ENCODE measurements at regions not wholly inside any gene's neighbourhood (a gene's known extent, or its start where the extent isn't known, plus 50 kb on each side); places are given as distances from the start of the nearest gene placed in this dataset.

DNA sequence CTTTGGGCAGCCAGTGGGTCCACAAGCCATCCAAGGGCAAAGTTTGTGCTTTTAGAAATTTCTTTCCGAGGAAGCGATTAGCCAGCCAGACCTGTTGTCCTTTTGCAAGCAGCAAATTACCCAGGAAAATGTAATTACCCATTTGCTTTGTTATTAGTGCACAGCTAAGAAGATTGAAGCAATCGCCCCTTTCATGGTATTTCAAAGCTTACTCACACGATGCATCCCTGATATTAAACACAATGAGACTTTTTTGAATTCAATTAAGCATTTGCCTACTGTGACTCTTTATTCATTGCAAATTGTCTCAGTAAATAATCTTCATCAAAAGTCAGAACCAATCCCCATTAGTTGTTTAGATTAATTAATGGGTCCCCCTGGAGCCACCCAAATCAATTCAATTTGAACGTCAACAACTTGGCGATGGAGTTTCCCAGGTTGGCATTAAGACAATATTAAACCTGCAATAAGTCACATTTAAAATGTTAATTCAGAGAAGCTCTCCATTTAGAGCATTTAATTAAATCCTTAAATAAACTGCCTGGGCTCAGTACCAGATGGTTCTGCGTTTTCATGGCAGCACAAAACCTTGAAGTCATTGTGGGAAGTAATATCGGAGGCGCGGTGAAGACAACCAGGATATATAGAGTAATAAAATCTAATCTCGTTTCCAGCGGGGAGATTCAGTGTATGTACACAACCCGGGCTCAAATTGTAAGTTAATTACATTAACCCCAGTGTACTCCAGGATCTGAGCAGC lies 366.2 kb upstream of the TNRC6C start:
- Histone ChIP-seq H3K23ac (ENCODE audit: insufficient read length) (no peak overlapping the region), H3K9ac (replicated peaks in 1 of 4; ENCODE audit: extremely low read depth in 1 of 4, low read depth in 3 of 4, low read length in 3 of 4) (no peak overlapping the region), H3K27ac (ENCODE audit: low read depth, low read length) (no peak overlapping the region), H4K8ac (ENCODE audit: extremely low read depth, insufficient read depth, low read length) (no peak overlapping the region), H3K27me3 (replicated peaks in 1 of 4; ENCODE audit: control insufficient read depth in 3 of 4, extremely low read depth in 1 of 4, insufficient read depth in 3 of 4, low read length in 3 of 4) (no peaks in the 10 kb centered on the region), H3K4me3 (ENCODE audit: extremely low read depth in 1 of 4, insufficient read depth in 2 of 4, low read depth in 3 of 4, low read length in 4 of 4) (no peak overlapping the region), H3K4me2 (ENCODE audit: insufficient read depth in 1 of 2, low read depth in 2 of 2, low read length in 2 of 2) (no peak overlapping the region), H3K4me1 (replicated peaks in 1 of 4; ENCODE audit: control insufficient read depth in 3 of 4, insufficient read depth in 4 of 4, low read length in 3 of 4) (no peaks in the 10 kb centered on the region; a peak in 1 of 7 replicates), H3K9me3 (ENCODE audit: insufficient read depth in 2 of 2, low read depth in 1 of 2, low read length in 1 of 2) (no peaks in the 10 kb centered on the region), H2BK20ac (ENCODE audit: low read length) (no peak overlapping the region), H2BK15ac (ENCODE audit: low read length) (no peak overlapping the region), H2BK120ac (replicated peaks; ENCODE audit: low read depth, low read length) (no peak overlapping the region), H2AK5ac (ENCODE audit: low read depth, low read length) (no peak overlapping the region), H4K5ac (ENCODE audit: insufficient read length, low read depth, low read length) (no peak overlapping the region), H2AFZ (ENCODE audit: low read length) (no peak overlapping the region), H3K23me2 (ENCODE audit: low read depth, low read length) (no peaks in the 10 kb centered on the region), H2BK12ac (ENCODE audit: low read depth, low read length) (no peak overlapping the region), H4K91ac (replicated peaks; ENCODE audit: insufficient read length, low read length) (no peak overlapping the region), H3K14ac (ENCODE audit: insufficient read length) (no peak overlapping the region), H2BK5ac (ENCODE audit: low read depth, low read length) (no peak overlapping the region), H3K36me3 (ENCODE audit: control insufficient read depth in 2 of 4, insufficient read depth in 4 of 4, low read length in 3 of 4) (no peaks in the 10 kb centered on the region), H4K20me1 (replicated peaks in 1 of 2; ENCODE audit: control insufficient read depth in 1 of 2, insufficient read depth in 2 of 2, low read length in 2 of 2) (no peaks in the 10 kb centered on the region), H3K4ac (replicated peaks; ENCODE audit: insufficient read length, low read depth, low read length) (no peak overlapping the region), H3K56ac (replicated peaks; ENCODE audit: insufficient read length, low read depth, low read length) (no peak overlapping the region), H3K79me1 (ENCODE audit: low read depth, low read length) (no peaks in the 10 kb centered on the region), H3K18ac (ENCODE audit: extremely low read depth, low read length) (no peak overlapping the region), H3K79me2 (ENCODE audit: control insufficient read depth in 1 of 2, insufficient read depth in 2 of 2, low read length in 2 of 2) (no peaks in the 10 kb centered on the region)
- POLR2A ChIA-PET (ENCODE audit: partially characterized antibody) = no interaction called here
- 91% methylated on average over 13 of the region's 13 CpGs; no CpG with 5 or more reads in 1 of the 2 experiments for WGBS, 2 experiments (ENCODE audit: extremely low coverage in 1 of 2, insufficient coverage in 1 of 2, insufficient read length in 1 of 2, insufficient replicate concordance in 2 of 2, low coverage in 1 of 2, low lambda C conversion rate in 2 of 2, missing lambda C conversion rate in 1 of 2)
- CTCF ChIA-PET (ENCODE audit: partially characterized antibody) = interaction anchor here (0.7 to 1.9 kb wide), 2 partner anchors 91 to 149 kb away, joined by 4 read pairs; no protein-coding TSS in a partner anchor
- no peak for FAIRE-seq
- no peak for DNase-seq (ENCODE audit: low read depth in 1 of 2, low spot score in 2 of 2)
- TF ChIP-seq EZH2 (IDR thresholded peaks at IDR 0.05; ENCODE audit: low read depth, low read length, severe bottlenecking) = no peak
- TF ChIP-seq, protein P1, sequence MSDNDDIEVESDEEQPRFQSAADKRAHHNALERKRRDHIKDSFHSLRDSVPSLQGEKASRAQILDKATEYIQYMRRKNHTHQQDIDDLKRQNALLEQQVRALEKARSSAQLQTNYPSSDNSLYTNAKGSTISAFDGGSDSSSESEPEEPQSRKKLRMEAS (IDR thresholded peaks at IDR 0.05) = no peak
- no peak for TF ChIP-seq TAF7 (optimal IDR thresholded peaks at IDR 0.05; ENCODE audit: borderline replicate concordance, low read depth, low read length)
- TF ChIP-seq SP2 (IDR thresholded peaks at IDR 0.05; ENCODE audit: low read length) = no peak
- no peak for TF ChIP-seq RNF2 (IDR thresholded peaks at IDR 0.05; ENCODE audit: borderline replicate concordance, low read depth, low read length, missing control alignments, poor library complexity, severe bottlenecking)
- no peak for TF ChIP-seq CEBPB (IDR thresholded peaks at IDR 0.05; ENCODE audit: low read depth, low read length)
- TF ChIP-seq SIN3A (conservative IDR thresholded peaks at IDR 0.05 in 1 of 2, IDR thresholded peaks at IDR 0.05 in 1 of 2; ENCODE audit: low read depth in 1 of 2, low read length in 2 of 2) = no peak
- no peak for TF ChIP-seq JUN (IDR thresholded peaks at IDR 0.05; ENCODE audit: low read depth, low read length)
- TF ChIP-seq EP300 (IDR thresholded peaks at IDR 0.05; ENCODE audit: borderline replicate concordance in 1 of 2, low read depth in 2 of 2, low read length in 2 of 2) = no peak
- TF ChIP-seq YY1 (IDR thresholded peaks at IDR 0.05; ENCODE audit: low read depth, low read length) = no peak
- TF ChIP-seq SRF (IDR thresholded peaks at IDR 0.05; ENCODE audit: low read depth, low read length) = no peak
- no peak for TF ChIP-seq CHD1 (IDR thresholded peaks at IDR 0.05; ENCODE audit: low read depth, low read length)
- TF ChIP-seq BCL11A (IDR thresholded peaks at IDR 0.05; ENCODE audit: low read depth in 2 of 2, low read length in 2 of 2) = no peak
